GM10266 (cell line): ENCODE measurements at regions not wholly inside any gene's neighbourhood (a gene's known extent, or its start where the extent isn't known, plus 50 kb on each side); places are given as distances from the start of the nearest gene placed in this dataset.

Source experiments
- DNase-seq: peaks from one replicate; pipeline ENCODE4 v3.0.0; 2012; ENCODE audit errors: extremely low spot score
- TF ChIP-seq, protein P1 (sequence below): IDR thresholded peaks from 2 replicates; pipeline ENCODE4 v1.5.1; 2012; ENCODE audit warnings: mild to moderate bottlenecking, low read depth; ENCODE audit not compliant: control insufficient read depth, insufficient read depth; ENCODE audit errors: missing control alignments

DNA sequence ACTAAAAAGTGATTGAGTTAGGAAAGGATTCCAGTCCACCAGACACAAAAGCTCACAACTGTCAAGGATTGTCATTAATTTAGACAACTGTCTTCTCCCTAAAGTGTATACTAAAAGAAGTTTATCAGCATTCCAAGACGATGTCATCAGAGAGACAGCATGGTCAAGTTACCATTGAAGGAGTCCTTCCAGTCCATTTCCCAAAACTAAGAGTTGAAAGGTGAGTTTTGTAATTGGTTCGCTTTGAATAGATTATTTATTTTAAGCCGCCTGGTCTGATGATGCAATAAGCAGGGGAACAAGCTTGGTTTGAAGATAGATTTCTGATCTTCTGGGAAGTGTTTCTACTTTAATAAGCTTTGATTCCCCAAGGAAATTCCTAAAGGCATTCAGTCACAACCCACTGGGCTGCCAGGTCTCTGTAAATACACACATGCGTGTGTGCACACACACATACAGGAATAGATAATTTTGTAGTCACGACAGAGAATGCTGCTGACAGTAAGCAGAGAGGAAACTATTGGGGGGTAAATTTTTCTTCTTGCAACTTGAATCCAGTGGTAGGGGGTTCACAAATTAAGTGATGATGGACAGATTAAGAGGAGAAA, 234.8 kb downstream of the PIK3R1 start:
- TF ChIP-seq, protein P1, sequence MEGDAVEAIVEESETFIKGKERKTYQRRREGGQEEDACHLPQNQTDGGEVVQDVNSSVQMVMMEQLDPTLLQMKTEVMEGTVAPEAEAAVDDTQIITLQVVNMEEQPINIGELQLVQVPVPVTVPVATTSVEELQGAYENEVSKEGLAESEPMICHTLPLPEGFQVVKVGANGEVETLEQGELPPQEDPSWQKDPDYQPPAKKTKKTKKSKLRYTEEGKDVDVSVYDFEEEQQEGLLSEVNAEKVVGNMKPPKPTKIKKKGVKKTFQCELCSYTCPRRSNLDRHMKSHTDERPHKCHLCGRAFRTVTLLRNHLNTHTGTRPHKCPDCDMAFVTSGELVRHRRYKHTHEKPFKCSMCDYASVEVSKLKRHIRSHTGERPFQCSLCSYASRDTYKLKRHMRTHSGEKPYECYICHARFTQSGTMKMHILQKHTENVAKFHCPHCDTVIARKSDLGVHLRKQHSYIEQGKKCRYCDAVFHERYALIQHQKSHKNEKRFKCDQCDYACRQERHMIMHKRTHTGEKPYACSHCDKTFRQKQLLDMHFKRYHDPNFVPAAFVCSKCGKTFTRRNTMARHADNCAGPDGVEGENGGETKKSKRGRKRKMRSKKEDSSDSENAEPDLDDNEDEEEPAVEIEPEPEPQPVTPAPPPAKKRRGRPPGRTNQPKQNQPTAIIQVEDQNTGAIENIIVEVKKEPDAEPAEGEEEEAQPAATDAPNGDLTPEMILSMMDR = no peak
- no peak for DNase-seq

DNA sequence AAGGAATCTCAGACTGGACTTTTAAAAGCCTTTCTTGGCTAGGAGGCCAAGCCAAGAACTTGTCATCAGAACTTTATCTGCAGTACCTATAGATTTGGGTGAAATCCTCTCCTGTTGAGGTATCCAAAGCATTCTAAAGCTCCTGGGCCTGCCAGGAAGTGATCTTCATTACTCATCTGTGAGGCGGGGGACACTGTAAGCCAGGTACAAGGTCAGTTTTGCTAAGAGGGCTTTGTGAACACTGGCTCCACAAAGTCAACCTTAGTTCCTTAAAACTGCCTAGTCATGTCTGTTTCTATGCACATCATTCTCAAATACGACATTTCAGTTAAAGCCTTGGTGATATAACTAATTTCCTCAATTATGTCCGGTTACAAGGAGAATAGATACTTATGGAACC, 236.7 kb downstream of the PIK3R1 start:
- no peak for DNase-seq
- TF ChIP-seq, protein P1 = no peak

DNA sequence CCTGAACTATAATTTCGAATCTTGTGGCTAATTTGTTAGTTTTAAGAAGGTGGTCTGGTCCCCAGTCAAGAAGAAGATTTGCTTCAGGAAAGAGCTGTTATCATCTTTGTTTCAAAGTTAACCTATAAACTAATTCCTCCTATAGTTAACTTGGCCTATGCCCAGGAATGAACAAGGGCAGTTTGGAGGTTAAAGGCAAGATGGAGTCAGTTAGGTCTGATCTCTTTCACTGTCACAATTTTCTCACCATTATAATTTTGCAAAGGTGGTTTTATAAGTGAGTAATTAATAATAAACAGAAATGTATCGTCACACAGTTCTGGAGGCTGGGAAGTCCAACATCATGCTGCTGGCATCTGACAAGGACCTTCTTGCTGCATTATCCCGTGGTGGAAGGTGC, 238.6 kb downstream of the PIK3R1 start:
- no peak for DNase-seq
- TF ChIP-seq, protein P1 = no peak

DNA sequence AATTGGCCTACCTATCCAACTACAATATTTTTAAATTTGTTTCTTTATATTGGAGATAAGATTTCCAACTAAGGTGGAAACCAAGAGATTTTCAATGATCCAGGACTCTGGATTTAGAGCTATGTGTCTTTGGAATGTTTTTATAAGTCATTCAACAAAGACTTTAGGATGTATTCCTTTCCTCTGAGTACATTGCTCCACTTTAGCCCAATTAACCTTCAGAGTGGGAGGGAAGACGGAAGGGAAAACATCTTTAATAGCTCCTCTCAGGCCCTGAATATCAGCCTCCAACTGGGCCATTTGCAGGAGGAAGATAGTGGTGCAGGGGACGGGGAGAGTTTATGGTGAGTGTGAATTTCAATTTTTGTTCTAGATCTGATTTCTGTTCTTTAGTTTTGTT, 239.2 kb downstream of the PIK3R1 start:
- DNase-seq = no peak

DNA sequence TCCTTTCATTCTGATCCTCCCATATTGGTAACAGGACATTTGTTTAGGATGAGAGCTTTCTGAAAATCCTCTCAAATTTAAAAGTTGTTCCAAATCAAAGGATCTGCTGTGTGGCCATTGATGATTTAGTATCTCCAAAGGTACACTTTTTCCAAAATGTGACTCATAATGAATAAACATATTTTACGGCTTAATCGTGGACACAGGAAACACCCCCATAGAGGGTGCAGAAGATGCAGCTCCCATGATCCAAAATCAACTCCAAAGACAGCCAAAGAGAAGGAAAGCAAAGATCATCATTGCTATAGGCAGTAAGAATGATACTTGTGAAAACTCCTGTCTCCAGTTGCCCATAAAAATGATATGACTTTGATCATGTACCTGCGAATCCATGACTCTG, 239.7 kb downstream of the PIK3R1 start:
- no peak for DNase-seq

More for the DNA sequence above, 239.2 kb downstream of the PIK3R1 start:
- TF ChIP-seq, protein P1 = no peak

DNA sequence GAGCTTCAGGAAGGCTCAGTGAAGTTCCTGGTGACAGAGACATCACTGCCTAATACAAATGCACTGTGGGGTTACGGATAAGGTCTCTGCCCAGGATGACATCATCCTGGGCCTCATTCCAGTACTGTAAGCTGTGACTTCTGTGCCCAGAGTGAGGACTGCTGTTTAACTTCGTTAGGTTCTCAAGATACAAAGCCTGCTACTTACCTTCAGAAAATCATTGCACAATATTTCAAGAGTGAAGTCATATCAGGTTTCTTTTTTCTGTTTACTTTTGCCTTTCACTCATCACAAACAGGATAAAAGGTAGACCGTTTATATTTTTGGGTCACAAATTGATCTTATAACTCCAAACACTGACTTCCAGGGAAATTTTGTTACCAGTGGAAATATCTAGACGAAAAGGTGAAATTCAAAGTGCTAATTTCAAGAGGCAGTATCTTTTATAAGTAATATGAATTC, 241.2 kb downstream of the PIK3R1 start:
- TF ChIP-seq, protein P1 = no peak
- no peak for DNase-seq

More for the DNA sequence above, 239.7 kb downstream of the PIK3R1 start:
- TF ChIP-seq, protein P1 = no peak

DNA sequence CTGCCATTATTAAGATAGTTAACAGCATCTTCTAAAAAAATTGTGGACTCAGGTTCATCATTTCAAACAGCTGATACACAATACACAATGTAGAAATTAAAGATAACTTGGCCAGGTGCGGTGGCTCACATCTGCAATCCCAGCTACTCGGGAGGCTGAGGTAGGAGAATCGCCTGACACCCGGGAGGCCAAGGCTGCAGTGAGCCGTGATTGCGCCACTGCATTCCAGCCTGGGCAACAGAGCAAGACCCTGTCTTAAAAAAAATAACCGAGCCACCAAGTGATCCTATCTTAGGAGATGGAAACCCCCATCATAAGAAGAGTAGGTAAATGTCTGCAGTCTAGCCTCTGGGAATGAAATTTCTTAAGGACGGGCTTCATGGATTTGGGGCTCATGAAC, 241.7 kb downstream of the PIK3R1 start:
- DNase-seq = no peak
- TF ChIP-seq, protein P1 = no peak
